A549 (cell line): ENCODE measurements at regions not wholly inside any gene's neighbourhood (a gene's known extent, or its start where the extent isn't known, plus 50 kb on each side); places are given as distances from the start of the nearest gene placed in this dataset.

Experiments used
- CHD2 ChIP-seq: fragments of 150-350 bp; IDR thresholded peaks from 2 replicates; pipeline ENCODE4 v1.6.1; 2014; ENCODE audit warnings: low read length; ENCODE audit not compliant: partially characterized antibody
- CTCF ChIP-seq: fragments of >200 bp; sonication (Bioruptor Twin); formaldehyde crosslinking; IDR thresholded peaks from 3 replicates; pipeline ENCODE4 v1.5.1; 2016
- ELK1 ChIP-seq: fragments of 150-350 bp; IDR thresholded peaks from 2 replicates; pipeline ENCODE4 v1.6.1; 2014; ENCODE audit warnings: low read depth, mild to moderate bottlenecking, low read length
- EP300 ChIP-seq, 2 experiments: fragments of >200 bp; sonication (Bioruptor Twin); formaldehyde crosslinking; IDR thresholded peaks; 2 replicates in 1 of 2; 3 replicates in 1 of 2; pipeline ENCODE4 v1.6.1; 2016 to 2017
- MYC ChIP-seq: IDR thresholded peaks from 2 replicates; pipeline ENCODE4 v1.6.1; 2012; ENCODE audit warnings: mild to moderate bottlenecking, inconsistent platforms, low read length, improper control_type of control experiment, borderline replicate concordance
- PHF8 ChIP-seq: fragments of 200-600 bp; sonication (generic); IDR thresholded peaks from 2 replicates; pipeline ENCODE4 v1.6.1; 2016; ENCODE audit warnings: low read depth, mild to moderate bottlenecking, antibody characterized with exemption, moderate library complexity, borderline replicate concordance
- POLR2A ChIP-seq: IDR thresholded peaks from 2 replicates; pipeline ENCODE4 v1.6.1; 2012; ENCODE audit warnings: mild to moderate bottlenecking, low read length
- RAD21 ChIP-seq, 2 experiments: fragments of >200 bp in 1 of 2; sonication (Bioruptor Twin) in 1 of 2; formaldehyde crosslinking in 1 of 2; IDR thresholded peaks in 1 of 2; conservative IDR thresholded peaks in 1 of 2; 2 replicates in 1 of 2; 3 replicates in 1 of 2; pipeline ENCODE4 v1.6.1; 2012 to 2018; ENCODE audit warnings: inconsistent platforms in 1 of 2
- REST ChIP-seq: fragments of 200-600 bp; sonication (generic); IDR thresholded peaks from 2 replicates; pipeline ENCODE4 v1.6.1; 2016; ENCODE audit warnings: antibody characterized with exemption, mild to moderate bottlenecking, moderate library complexity
- RFX5 ChIP-seq: fragments of 450-650 bp; IDR thresholded peaks from 2 replicates; pipeline ENCODE4 v1.7.1; 2014; ENCODE audit warnings: antibody characterized with exemption, mild to moderate bottlenecking, moderate library complexity
- TFCP2L1 ChIP-seq: fragments of 250-450 bp; sonication (Bioruptor Pico); IDR thresholded peaks from 2 replicates; pipeline ENCODE4 v1.5.0; 2021; ENCODE audit warnings: mild to moderate bottlenecking
- TF ChIP-seq, protein P1 (sequence below): fragments of >200 bp; sonication (Bioruptor Twin); formaldehyde crosslinking; IDR thresholded peaks from 3 replicates; pipeline ENCODE4 v1.6.1; 2016

GRCh38 chr16:35215287-35215686 is 1755.9 kb downstream of the TP53TG3F start:
- no peak for TF ChIP-seq CTCF
- no peak for TF ChIP-seq ELK1
- TF ChIP-seq PHF8, result no peak
- TF ChIP-seq, protein P1, sequence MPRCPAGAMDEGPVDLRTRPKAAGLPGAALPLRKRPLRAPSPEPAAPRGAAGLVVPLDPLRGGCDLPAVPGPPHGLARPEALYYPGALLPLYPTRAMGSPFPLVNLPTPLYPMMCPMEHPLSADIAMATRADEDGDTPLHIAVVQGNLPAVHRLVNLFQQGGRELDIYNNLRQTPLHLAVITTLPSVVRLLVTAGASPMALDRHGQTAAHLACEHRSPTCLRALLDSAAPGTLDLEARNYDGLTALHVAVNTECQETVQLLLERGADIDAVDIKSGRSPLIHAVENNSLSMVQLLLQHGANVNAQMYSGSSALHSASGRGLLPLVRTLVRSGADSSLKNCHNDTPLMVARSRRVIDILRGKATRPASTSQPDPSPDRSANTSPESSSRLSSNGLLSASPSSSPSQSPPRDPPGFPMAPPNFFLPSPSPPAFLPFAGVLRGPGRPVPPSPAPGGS, result no peak
- TF ChIP-seq RFX5, result no peak
- no peak for TF ChIP-seq POLR2A
- no peak for TF ChIP-seq EP300 (IDR thresholded peaks at IDR 0.05)
- TF ChIP-seq MYC, result no peak
- no peak for TF ChIP-seq CHD2
- no peak for TF ChIP-seq TFCP2L1 (CRISPR knock-in tag)
- no peak for TF ChIP-seq RAD21 (conservative IDR thresholded peaks at IDR 0.05 in 1 of 2, IDR thresholded peaks at IDR 0.05 in 1 of 2)
- no peak for TF ChIP-seq REST
